Prostate gland (tissue), 2 donors: ENCODE measurements at regions not wholly inside any gene's neighbourhood (a gene's known extent, or its start where the extent isn't known, plus 50 kb on each side); places are given as distances from the start of the nearest gene placed in this dataset.
"Not testable (repeated sequence)": the region's sequence is repeated elsewhere in the genome, so short reads cannot be mapped to it uniquely, and the experiment has no call there.

Experiments used
- DNase-seq: peaks from one replicate; pipeline ENCODE4 v3.0.0-alpha.2; 2019; ENCODE audit warnings: low spot score
- H3K27ac ChIP-seq, 2 donors: fragments of 200-600 bp; sonication (generic); 2 replicates each; pipeline ENCODE4 v1.5.1; 2017 to 2019
- H3K27me3 ChIP-seq: fragments of 200-600 bp; sonication (generic); replicated peaks from 2 replicates; pipeline ENCODE4 v1.5.1; 2019; ENCODE audit not compliant: insufficient read depth
- H3K36me3 ChIP-seq, 2 donors: fragments of 200-600 bp; sonication (generic); 1 replicate in 1 of 2; 2 replicates in 1 of 2; pipeline versions ENCODE4 v1.5.1 to v1.8.1; 2017 to 2019
- H3K4me1 ChIP-seq: fragments of 200-600 bp; sonication (generic); replicated peaks from 2 replicates; pipeline ENCODE4 v1.5.1; 2019
- H3K4me3 ChIP-seq, 2 donors: fragments of 200-600 bp; sonication (generic); 2 replicates each; pipeline ENCODE4 v1.5.1; 2017 to 2019
- H3K9me3 ChIP-seq: fragments of 200-600 bp; sonication (generic); 2 replicates; pipeline ENCODE4 v1.5.1; 2017
- POLR2A ChIP-seq: fragments of 450-650 bp; IDR thresholded peaks from one replicate; pipeline ENCODE4 v1.6.1; 2016; ENCODE audit warnings: antibody characterized with exemption, mild to moderate bottlenecking
- POLR2AphosphoS5 ChIP-seq: sonication (generic); formaldehyde crosslinking; IDR thresholded peaks from one replicate; pipeline ENCODE4 v1.6.1; 2017; ENCODE audit warnings: antibody characterized with exemption
- WGBS: methylation state at CpG from one replicate; pipeline ENCODE4 v1.1.5; 2018; 5-methylcytosine and 5-hydroxymethylcytosine counted together
- intact Hi-C: fragments of 100-400 bp; cut with DNase I; formaldehyde crosslinking; loops from one replicate; pipeline ENCODE4 v1.14.2; 2022
- TF ChIP-seq, protein P1 (sequence below), 4 experiments: fragments of 200-600 bp in 2 of 4; fragments of 450-650 bp in 2 of 4; sonication (generic) in 2 of 4; IDR thresholded peaks; 1 replicate in 3 of 4; 2 replicates in 1 of 4; pipeline ENCODE4 v1.5.1; 2016 to 2019; ENCODE audit warnings: antibody characterized with exemption in 4 of 4, mild to moderate bottlenecking in 2 of 4, moderate library complexity in 2 of 4

- Histone ChIP-seq H3K27me3 (no peaks in the 10 kb centered on the region), H3K9me3 (no peaks in the 10 kb centered on the region), H3K36me3 (no peaks in the 10 kb centered on the region), H3K4me3 (no peak overlapping the region), H3K27ac (no peak overlapping the region), H3K4me1 (no peaks in the 10 kb centered on the region)
- WGBS: 86% methylated on average over 4 of the region's 4 CpGs
- TF ChIP-seq POLR2AphosphoS5: no peak
- TF ChIP-seq, protein P1, sequence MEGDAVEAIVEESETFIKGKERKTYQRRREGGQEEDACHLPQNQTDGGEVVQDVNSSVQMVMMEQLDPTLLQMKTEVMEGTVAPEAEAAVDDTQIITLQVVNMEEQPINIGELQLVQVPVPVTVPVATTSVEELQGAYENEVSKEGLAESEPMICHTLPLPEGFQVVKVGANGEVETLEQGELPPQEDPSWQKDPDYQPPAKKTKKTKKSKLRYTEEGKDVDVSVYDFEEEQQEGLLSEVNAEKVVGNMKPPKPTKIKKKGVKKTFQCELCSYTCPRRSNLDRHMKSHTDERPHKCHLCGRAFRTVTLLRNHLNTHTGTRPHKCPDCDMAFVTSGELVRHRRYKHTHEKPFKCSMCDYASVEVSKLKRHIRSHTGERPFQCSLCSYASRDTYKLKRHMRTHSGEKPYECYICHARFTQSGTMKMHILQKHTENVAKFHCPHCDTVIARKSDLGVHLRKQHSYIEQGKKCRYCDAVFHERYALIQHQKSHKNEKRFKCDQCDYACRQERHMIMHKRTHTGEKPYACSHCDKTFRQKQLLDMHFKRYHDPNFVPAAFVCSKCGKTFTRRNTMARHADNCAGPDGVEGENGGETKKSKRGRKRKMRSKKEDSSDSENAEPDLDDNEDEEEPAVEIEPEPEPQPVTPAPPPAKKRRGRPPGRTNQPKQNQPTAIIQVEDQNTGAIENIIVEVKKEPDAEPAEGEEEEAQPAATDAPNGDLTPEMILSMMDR (IDR thresholded peaks at IDR 0.05): no peak
- TF ChIP-seq POLR2A: no peak
- DNase-seq: no peak
- intact Hi-C loops: no loop called here
Measured at GRCh38 chr16:52301026-52301425, 245.9 kb downstream of the TOX3 start.

- H3K4me3 ChIP-seq: no peak overlapping the region
- no peak overlapping the region for H3K27ac ChIP-seq
- DNase-seq: no peak
- no peaks in the 10 kb centered on the region for H3K27me3 ChIP-seq
- TF ChIP-seq POLR2A (no peak), POLR2AphosphoS5 (no peak)
- TF ChIP-seq, protein P1 (IDR thresholded peaks at IDR 0.05): no peak
- no peaks in the 10 kb centered on the region for H3K36me3 ChIP-seq
- no peaks in the 10 kb centered on the region for H3K9me3 ChIP-seq
- no peaks in the 10 kb centered on the region for H3K4me1 ChIP-seq
- intact Hi-C loops: no loop called here
Measured at GRCh38 chr16:52298769-52299168, 248.2 kb downstream of the TOX3 start.

- intact Hi-C loops, H3K27ac ChIP-seq, H3K9me3 ChIP-seq, H3K36me3 ChIP-seq, H3K4me1 ChIP-seq, H3K27me3 ChIP-seq, H3K4me3 ChIP-seq, DNase-seq: not testable (repeated sequence)
- 65% methylated on average over 4 of the region's 4 CpGs for whole genome bisulfite sequencing
Measured at GRCh38 chr16:52296706-52297315, 250.1 kb downstream of the TOX3 start.

DNA sequence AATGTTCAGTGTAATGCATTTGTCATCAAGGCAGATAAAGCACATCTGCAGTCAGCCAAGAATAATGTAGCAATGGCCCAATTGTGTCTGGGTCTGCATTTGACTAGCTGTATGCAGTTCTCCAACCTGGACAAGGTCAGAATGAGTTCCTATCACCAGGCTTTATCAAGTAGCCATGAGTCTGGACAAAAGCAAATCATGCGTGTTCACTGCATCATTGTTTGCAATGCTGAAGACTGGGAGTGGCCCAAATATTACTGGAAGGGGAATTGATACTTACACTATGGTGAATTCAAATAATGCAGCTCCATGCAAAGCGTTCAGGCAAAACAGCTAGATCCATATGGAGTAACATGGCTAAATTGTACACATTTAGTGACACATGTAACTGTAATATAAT lies 250.9 kb downstream of the TOX3 start:
- whole genome bisulfite sequencing: 96% methylated on average over 2 of the region's 2 CpGs
- Histone ChIP-seq H3K27ac (no peak overlapping the region), H3K27me3 (no peaks in the 10 kb centered on the region), H3K36me3 (no peaks in the 10 kb centered on the region), H3K4me1 (no peaks in the 10 kb centered on the region), H3K4me3 (no peak overlapping the region), H3K9me3 (no peaks in the 10 kb centered on the region)
- no peak for TF ChIP-seq POLR2AphosphoS5
- TF ChIP-seq POLR2A: no peak
- TF ChIP-seq, protein P1 (IDR thresholded peaks at IDR 0.05): no peak
- no peak for DNase-seq
- intact Hi-C loops: no loop called here

DNA sequence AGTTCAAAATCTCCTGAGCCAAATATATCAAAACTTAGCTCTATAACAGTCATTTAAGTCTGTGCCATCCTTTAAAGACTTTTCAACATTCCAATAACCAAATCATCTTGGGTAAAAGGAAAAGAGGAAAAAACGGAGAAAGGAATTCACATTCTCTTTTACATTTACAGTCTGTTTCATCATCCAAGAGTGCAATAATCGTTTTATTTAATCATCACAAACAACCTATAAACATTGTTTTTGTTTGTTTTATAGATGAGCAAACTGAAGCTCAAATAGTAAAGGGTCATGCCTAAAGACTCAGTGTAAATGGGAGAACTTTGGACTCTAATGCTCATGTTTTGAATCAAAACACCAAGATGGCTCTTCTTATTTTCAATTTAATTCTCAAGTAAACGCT lies 252.3 kb downstream of the TOX3 start:
- Histone ChIP-seq H3K9me3 (no peaks in the 10 kb centered on the region), H3K4me1 (no peaks in the 10 kb centered on the region), H3K36me3 (no peaks in the 10 kb centered on the region), H3K27ac (no peak overlapping the region), H3K4me3 (no peak overlapping the region), H3K27me3 (no peaks in the 10 kb centered on the region)
- DNase-seq: no peak
- WGBS: 72% methylated on average over 3 of the region's 3 CpGs
- TF ChIP-seq, protein P1 (IDR thresholded peaks at IDR 0.05): no peak
- intact Hi-C loops: no loop called here
